ENCODE measurements at regions not wholly inside any gene's neighbourhood (a gene's known extent, or its start where the extent isn't known, plus 50 kb on each side); places are given as distances from the start of the nearest gene placed in this dataset.
A peak's percentile ranks its signal among the peaks of the same experiment; 100 is the strongest.

DNA sequence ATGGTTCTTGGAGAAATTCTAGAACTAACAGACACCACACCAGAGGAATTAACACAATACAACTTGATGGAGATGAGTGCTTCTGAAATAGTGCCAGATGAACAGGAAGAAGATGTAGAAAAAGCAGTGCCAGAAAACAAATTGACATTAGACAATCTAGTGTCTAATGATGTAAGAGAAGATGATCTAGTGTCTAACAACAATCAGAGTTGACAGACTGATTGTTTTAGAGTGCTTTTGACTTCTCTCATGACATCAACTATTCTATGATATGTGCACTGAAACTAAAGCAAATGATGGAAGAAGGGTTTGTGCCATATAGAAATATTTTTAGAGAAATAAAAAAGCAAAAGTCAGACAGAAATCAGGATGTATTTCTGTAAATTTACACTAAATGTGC, 646.1 kb upstream of the KIF2B start:
- Histone ChIP-seq H3K9me3 (ENCODE audit: insufficient read depth, low read length) (no peaks in the 10 kb centered on the region), H3K4me1 (ENCODE audit: low read length) (no peaks in the 10 kb centered on the region), H3K27ac (ENCODE audit: low read length) (no peak overlapping the region), H3K79me2 (ENCODE audit: low read length) (no peaks in the 10 kb centered on the region), H3K4me3 (ENCODE audit: low read length) (no peak overlapping the region), H3K9ac (ENCODE audit: low read length) (no peak overlapping the region), H2AFZ (ENCODE audit: low read depth, low read length) (no peak overlapping the region), H3K27me3 (ENCODE audit: low read depth, low read length) (no peaks in the 10 kb centered on the region), H3K36me3 (replicated peaks; ENCODE audit: low read depth, low read length) (no peaks in the 10 kb centered on the region), H3K4me2 (ENCODE audit: low read length) (no peak overlapping the region), H4K20me1 (ENCODE audit: insufficient read depth, low read length) (no peaks in the 10 kb centered on the region)
- no peak for TF ChIP-seq EZH2phosphoT487 (IDR thresholded peaks at IDR 0.05; ENCODE audit: low read depth)
- TF ChIP-seq, protein P1, sequence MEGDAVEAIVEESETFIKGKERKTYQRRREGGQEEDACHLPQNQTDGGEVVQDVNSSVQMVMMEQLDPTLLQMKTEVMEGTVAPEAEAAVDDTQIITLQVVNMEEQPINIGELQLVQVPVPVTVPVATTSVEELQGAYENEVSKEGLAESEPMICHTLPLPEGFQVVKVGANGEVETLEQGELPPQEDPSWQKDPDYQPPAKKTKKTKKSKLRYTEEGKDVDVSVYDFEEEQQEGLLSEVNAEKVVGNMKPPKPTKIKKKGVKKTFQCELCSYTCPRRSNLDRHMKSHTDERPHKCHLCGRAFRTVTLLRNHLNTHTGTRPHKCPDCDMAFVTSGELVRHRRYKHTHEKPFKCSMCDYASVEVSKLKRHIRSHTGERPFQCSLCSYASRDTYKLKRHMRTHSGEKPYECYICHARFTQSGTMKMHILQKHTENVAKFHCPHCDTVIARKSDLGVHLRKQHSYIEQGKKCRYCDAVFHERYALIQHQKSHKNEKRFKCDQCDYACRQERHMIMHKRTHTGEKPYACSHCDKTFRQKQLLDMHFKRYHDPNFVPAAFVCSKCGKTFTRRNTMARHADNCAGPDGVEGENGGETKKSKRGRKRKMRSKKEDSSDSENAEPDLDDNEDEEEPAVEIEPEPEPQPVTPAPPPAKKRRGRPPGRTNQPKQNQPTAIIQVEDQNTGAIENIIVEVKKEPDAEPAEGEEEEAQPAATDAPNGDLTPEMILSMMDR (IDR thresholded peaks at IDR 0.05; ENCODE audit: low read depth, low read length): no peak

DNA sequence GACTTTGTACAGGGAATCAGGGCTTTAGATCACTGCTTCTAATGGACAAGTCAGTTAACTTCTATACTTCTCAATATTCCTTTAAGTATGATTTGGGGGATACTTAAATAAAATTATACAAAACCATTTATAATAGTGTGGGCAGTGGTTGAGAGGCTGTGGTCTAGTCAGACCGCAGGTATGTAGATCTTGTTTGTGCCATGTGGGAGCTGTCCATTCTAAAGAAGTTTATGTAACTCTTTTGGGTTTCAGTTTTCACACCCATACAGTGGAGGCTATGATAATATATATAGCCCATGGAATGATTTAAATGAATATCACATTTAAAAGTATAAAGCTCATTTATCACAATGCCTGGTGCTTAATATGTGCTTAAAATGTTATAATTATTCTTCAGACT, 654.3 kb upstream of the KIF2B start:
- Histone ChIP-seq H3K9ac (ENCODE audit: low read length) (no peak overlapping the region), H4K20me1 (ENCODE audit: insufficient read depth, low read length) (no peaks in the 10 kb centered on the region)
- TF ChIP-seq EZH2phosphoT487 (IDR thresholded peaks at IDR 0.05; ENCODE audit: low read depth): no peak
- TF ChIP-seq, protein P1 (IDR thresholded peaks at IDR 0.05; ENCODE audit: low read depth, low read length): no peak

DNA sequence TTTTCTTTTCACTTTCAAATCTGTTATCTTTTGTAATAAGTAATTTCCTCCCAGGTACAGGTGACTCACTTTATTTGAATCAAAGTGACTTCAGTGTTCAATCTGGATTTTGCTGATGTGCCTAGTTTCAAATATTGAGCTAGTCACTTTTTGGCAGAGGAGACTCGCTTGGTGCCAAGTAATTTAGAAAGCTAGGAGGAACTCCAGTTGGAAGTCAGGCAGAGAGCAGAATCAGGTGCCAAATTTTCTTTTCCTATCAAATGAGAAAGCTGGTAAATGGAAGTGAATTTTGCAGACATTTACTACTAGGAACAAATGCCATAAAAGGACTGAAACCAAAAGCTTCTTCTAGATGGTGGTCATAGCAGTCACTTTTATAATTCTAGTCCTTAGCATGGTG, 656.0 kb upstream of the KIF2B start:
- no peak overlapping the region for H2AFZ ChIP-seq (ENCODE audit: low read depth, low read length)
- no peak overlapping the region for H3K27ac ChIP-seq (ENCODE audit: low read length)
- H3K4me1 ChIP-seq (ENCODE audit: low read length): no peaks in the 10 kb centered on the region
- H3K27me3 ChIP-seq (ENCODE audit: low read depth, low read length): no peaks in the 10 kb centered on the region
- H3K79me2 ChIP-seq (ENCODE audit: low read length): no peaks in the 10 kb centered on the region
- H3K36me3 ChIP-seq (replicated peaks; ENCODE audit: low read depth, low read length): no peaks in the 10 kb centered on the region
- H3K9ac ChIP-seq (ENCODE audit: low read length): no peak overlapping the region
- H3K4me3 ChIP-seq (ENCODE audit: low read length): no peak overlapping the region
- H4K20me1 ChIP-seq (ENCODE audit: insufficient read depth, low read length): no peaks in the 10 kb centered on the region
- no peak overlapping the region for H3K4me2 ChIP-seq (ENCODE audit: low read length)
- no peaks in the 10 kb centered on the region for H3K9me3 ChIP-seq (ENCODE audit: insufficient read depth, low read length)
- TF ChIP-seq, protein P1 (IDR thresholded peaks at IDR 0.05; ENCODE audit: low read depth, low read length): no peak
- no peak for TF ChIP-seq EZH2phosphoT487 (IDR thresholded peaks at IDR 0.05; ENCODE audit: low read depth)

More for the DNA sequence above, 654.3 kb upstream of the KIF2B start:
- Histone ChIP-seq H3K27me3 (ENCODE audit: low read depth, low read length) (no peaks in the 10 kb centered on the region), H3K4me3 (ENCODE audit: low read length) (no peak overlapping the region), H3K36me3 (replicated peaks; ENCODE audit: low read depth, low read length) (no peaks in the 10 kb centered on the region), H3K4me2 (ENCODE audit: low read length) (no peak overlapping the region), H3K4me1 (ENCODE audit: low read length) (no peaks in the 10 kb centered on the region), H3K9me3 (ENCODE audit: insufficient read depth, low read length) (no peaks in the 10 kb centered on the region), H2AFZ (ENCODE audit: low read depth, low read length) (no peak overlapping the region), H3K79me2 (ENCODE audit: low read length) (no peaks in the 10 kb centered on the region), H3K27ac (ENCODE audit: low read length) (no peak overlapping the region)

DNA sequence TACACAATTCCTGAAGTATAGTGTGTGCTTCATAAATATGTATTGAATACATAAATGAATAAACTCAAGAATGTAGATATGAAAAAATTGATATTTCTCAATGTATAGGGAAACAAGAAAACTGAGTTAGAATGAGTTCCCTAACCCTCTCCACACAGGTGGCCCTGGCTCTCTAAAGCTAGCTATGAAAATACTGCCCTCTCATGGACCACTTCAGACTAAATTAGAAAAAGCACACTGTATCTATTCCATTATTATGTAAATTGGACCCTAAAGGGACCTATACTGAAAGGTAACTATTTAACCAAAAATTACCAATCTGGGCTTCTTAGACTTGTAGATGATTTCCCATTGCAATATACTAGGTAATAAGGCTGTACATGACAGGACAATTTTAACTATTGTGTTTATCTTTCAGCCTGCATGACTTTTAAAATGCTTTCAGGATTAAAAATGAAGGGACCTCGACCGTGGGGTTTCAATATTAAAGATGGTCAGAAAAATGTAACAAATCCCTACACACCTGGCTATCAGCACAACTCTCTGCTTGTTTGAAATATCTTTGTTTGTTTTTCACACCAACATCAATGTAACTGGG, 672.5 kb upstream of the KIF2B start:
- H3K79me2 ChIP-seq (ENCODE audit: low read length): no peaks in the 10 kb centered on the region
- TF ChIP-seq, protein P1 (IDR thresholded peaks at IDR 0.05; ENCODE audit: low read depth, low read length): peak; percentile 48
- TF ChIP-seq EZH2phosphoT487 (IDR thresholded peaks at IDR 0.05; ENCODE audit: low read depth): no peak
- no peak overlapping the region for H3K4me3 ChIP-seq (ENCODE audit: low read length)
- no peak overlapping the region for H3K27ac ChIP-seq (ENCODE audit: low read length)
- no peak overlapping the region for H3K9ac ChIP-seq (ENCODE audit: low read length)
- no peaks in the 10 kb centered on the region for H3K36me3 ChIP-seq (replicated peaks; ENCODE audit: low read depth, low read length)
- H3K4me1 ChIP-seq (ENCODE audit: low read length): no peaks in the 10 kb centered on the region
- no peaks in the 10 kb centered on the region for H3K27me3 ChIP-seq (ENCODE audit: low read depth, low read length)
- no peaks in the 10 kb centered on the region for H4K20me1 ChIP-seq (ENCODE audit: insufficient read depth, low read length)
- H2AFZ ChIP-seq (ENCODE audit: low read depth, low read length): no peak overlapping the region
- no peaks in the 10 kb centered on the region for H3K9me3 ChIP-seq (ENCODE audit: insufficient read depth, low read length)
- H3K4me2 ChIP-seq (ENCODE audit: low read length): no peak overlapping the region
